Erythroblast (primary cell): ENCODE measurements at regions not wholly inside any gene's neighbourhood (a gene's known extent, or its start where the extent isn't known, plus 50 kb on each side); places are given as distances from the start of the nearest gene placed in this dataset.

Source experiments
- GATA1 ChIP-seq: IDR thresholded peaks from 2 replicates; pipeline ENCODE4 v1.6.1; 2011; ENCODE audit warnings: low read depth, mild to moderate bottlenecking, control low read depth, low read length, moderate library complexity
- POLR2A ChIP-seq: IDR thresholded peaks from 2 replicates; pipeline ENCODE4 v1.6.1; 2011; ENCODE audit warnings: mild to moderate bottlenecking, low read length

DNA sequence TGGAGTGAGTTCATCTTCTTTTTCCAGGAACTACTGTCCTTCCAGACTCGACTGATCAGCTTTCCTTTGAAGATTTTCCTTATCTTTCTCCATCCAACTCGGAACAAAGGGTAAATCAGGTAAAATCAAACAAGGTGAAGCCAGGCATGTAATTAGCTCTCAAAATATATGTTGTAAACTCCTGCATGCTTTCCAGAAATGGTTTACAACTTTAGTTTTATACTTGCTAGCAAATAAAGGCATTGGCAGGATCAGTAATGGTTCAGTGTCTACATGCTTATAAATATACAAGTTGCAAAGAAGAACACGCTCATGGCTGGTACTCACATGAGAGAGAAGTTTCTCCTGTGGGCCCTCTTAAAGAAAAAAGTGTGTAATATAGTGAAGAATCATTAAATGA lies 102.5 kb downstream of the FSCB start:
- TF ChIP-seq POLR2A (no peak), GATA1 (no peak)
